GM23248 (cell line): ENCODE measurements at regions not wholly inside any gene's neighbourhood (a gene's known extent, or its start where the extent isn't known, plus 50 kb on each side); places are given as distances from the start of the nearest gene placed in this dataset.

Experiments
- EZH2 ChIP-seq: fragments of 200-600 bp; sonication (generic); IDR thresholded peaks from 2 replicates; pipeline ENCODE4 v1.6.1; 2018; ENCODE audit warnings: antibody characterized with exemption, mild to moderate bottlenecking; ENCODE audit not compliant: insufficient read depth, poor library complexity, severe bottlenecking
- EZH2phosphoT487 ChIP-seq: fragments of 200-600 bp; sonication (generic); IDR thresholded peaks from 2 replicates; pipeline ENCODE4 v1.6.1; 2018; ENCODE audit warnings: antibody characterized with exemption, moderate library complexity, mild to moderate bottlenecking, low read depth; ENCODE audit not compliant: insufficient read depth

GRCh38 chr5:106880656-106881055, 790.1 kb downstream of the EFNA5 start:
- TF ChIP-seq EZH2: no peak
- TF ChIP-seq EZH2phosphoT487: no peak
